ENCODE measurements at regions not wholly inside any gene's neighbourhood (a gene's known extent, or its start where the extent isn't known, plus 50 kb on each side); places are given as distances from the start of the nearest gene placed in this dataset.

- Histone ChIP-seq H2AFZ (ENCODE audit: insufficient read depth, low read depth, low read length, poor library complexity, severe bottlenecking) (no peak overlapping the region), H3K27me3 (replicated peaks in 1 of 4; ENCODE audit: control extremely low read depth in 1 of 4, control insufficient read depth in 3 of 4, insufficient read depth in 4 of 4, low read length in 3 of 4) (peaks cover 0 to 9% (median 0%) of the 10 kb centered on the region in 4 experiments), H3K9me3 (ENCODE audit: control extremely low read depth in 1 of 3, control insufficient read depth in 2 of 3, insufficient read depth in 1 of 3, low read length in 2 of 3) (no peaks in the 10 kb centered on the region), H3K4me3 (ENCODE audit: control extremely low read depth in 1 of 5, extremely low read depth in 1 of 5, insufficient read depth in 1 of 5, low read depth in 2 of 5, low read length in 4 of 5) (no peak overlapping the region), H3K79me2 (ENCODE audit: control insufficient read depth, insufficient read depth, low read length) (no peaks in the 10 kb centered on the region), H3K36me3 (replicated peaks in 1 of 2; ENCODE audit: control extremely low read depth in 1 of 2, control insufficient read depth in 1 of 2, extremely low read depth in 1 of 2, insufficient read depth in 2 of 2, low read length in 1 of 2) (no peaks in the 10 kb centered on the region), H4K20me1 (ENCODE audit: control insufficient read depth, insufficient read depth, low read length, poor library complexity, severe bottlenecking) (no peaks in the 10 kb centered on the region), H3K4me1 (ENCODE audit: control insufficient read depth in 2 of 2, insufficient read depth in 2 of 2, low read length in 2 of 2) (no peaks in the 10 kb centered on the region), H3K4me2 (replicated peaks; ENCODE audit: low read depth, low read length, poor library complexity, severe bottlenecking) (no peak overlapping the region), H3K27ac (ENCODE audit: low read length in 2 of 2) (no peak overlapping the region), H3K9ac (ENCODE audit: low read length) (no peak overlapping the region)
- H3K9me3 Mint-ChIP-seq (ENCODE audit: insufficient read depth) = no peaks in the 10 kb centered on the region
- ChIA-PET POLR2A (no interaction called here), CTCF (no interaction called here)
- no peak overlapping the region for H3K4me3 Mint-ChIP-seq
- intact Hi-C loops (cut with micrococcal nuclease) = no loop called here
- ATAC-seq (ENCODE audit: low read depth) (no peak), DNase-seq (no peak)
- no peak for TF ChIP-seq EZH2 (IDR thresholded peaks at IDR 0.05; ENCODE audit: borderline replicate concordance, insufficient read depth, low read depth, low read length, poor library complexity, severe bottlenecking)
- no peak for TF ChIP-seq CTCF (IDR thresholded peaks at IDR 0.05)
- peaks cover 23% of the 10 kb centered on the region for H3K27me3 Mint-ChIP-seq
- 42% methylated on average over 5 of the region's 5 CpGs for WGBS (ENCODE audit: insufficient coverage)
- no peak overlapping the region for H3K27ac Mint-ChIP-seq
- no peaks in the 10 kb centered on the region for H3K4me1 Mint-ChIP-seq
These were observed 69.7 kb upstream of the LINGO1 start for GRCh38 chr15:77702211-77702957.

- ATAC-seq (ENCODE audit: low read depth) (no peak), DNase-seq (no peak)
- H3K27me3 Mint-ChIP-seq = peaks cover 23% of the 10 kb centered on the region
- Histone ChIP-seq H3K4me1 (ENCODE audit: control insufficient read depth in 2 of 2, insufficient read depth in 2 of 2, low read length in 2 of 2) (no peaks in the 10 kb centered on the region), H2AFZ (ENCODE audit: insufficient read depth, low read depth, low read length, poor library complexity, severe bottlenecking) (no peak overlapping the region), H3K4me3 (ENCODE audit: control extremely low read depth in 1 of 5, extremely low read depth in 1 of 5, insufficient read depth in 1 of 5, low read depth in 2 of 5, low read length in 4 of 5) (no peak overlapping the region), H3K4me2 (replicated peaks; ENCODE audit: low read depth, low read length, poor library complexity, severe bottlenecking) (no peak overlapping the region), H3K9ac (ENCODE audit: low read length) (no peak overlapping the region), H3K27me3 (replicated peaks in 1 of 4; ENCODE audit: control extremely low read depth in 1 of 4, control insufficient read depth in 3 of 4, insufficient read depth in 4 of 4, low read length in 3 of 4) (peaks cover 0 to 12% (median 0%) of the 10 kb centered on the region in 4 experiments), H3K9me3 (ENCODE audit: control extremely low read depth in 1 of 3, control insufficient read depth in 2 of 3, insufficient read depth in 1 of 3, low read length in 2 of 3) (no peaks in the 10 kb centered on the region), H3K79me2 (ENCODE audit: control insufficient read depth, insufficient read depth, low read length) (no peaks in the 10 kb centered on the region), H3K27ac (ENCODE audit: low read length in 2 of 2) (no peak overlapping the region), H3K36me3 (replicated peaks in 1 of 2; ENCODE audit: control extremely low read depth in 1 of 2, control insufficient read depth in 1 of 2, extremely low read depth in 1 of 2, insufficient read depth in 2 of 2, low read length in 1 of 2) (no peaks in the 10 kb centered on the region), H4K20me1 (ENCODE audit: control insufficient read depth, insufficient read depth, low read length, poor library complexity, severe bottlenecking) (no peaks in the 10 kb centered on the region)
- H3K27ac Mint-ChIP-seq = no peak overlapping the region
- no peak for TF ChIP-seq EZH2 (IDR thresholded peaks at IDR 0.05; ENCODE audit: borderline replicate concordance, insufficient read depth, low read depth, low read length, poor library complexity, severe bottlenecking)
- TF ChIP-seq CTCF (IDR thresholded peaks at IDR 0.05) = no peak
- H3K9me3 Mint-ChIP-seq (ENCODE audit: insufficient read depth) = no peaks in the 10 kb centered on the region
- 65% methylated on average over 10 of the region's 10 CpGs for WGBS (ENCODE audit: insufficient coverage)
- ChIA-PET POLR2A (no interaction called here), CTCF (no interaction called here)
- no peak overlapping the region for H3K4me3 Mint-ChIP-seq
- no peaks in the 10 kb centered on the region for H3K4me1 Mint-ChIP-seq
- intact Hi-C loops (cut with micrococcal nuclease) = no loop called here
These were observed 65.8 kb upstream of the LINGO1 start for GRCh38 chr15:77698481-77698880.

All from B cell (primary cell).